GM19324 (cell line): ENCODE measurements at regions not wholly inside any gene's neighbourhood (a gene's known extent, or its start where the extent isn't known, plus 50 kb on each side); places are given as distances from the start of the nearest gene placed in this dataset.

Source experiments
- ATAC-seq: cut with Tn5 transposase; IDR thresholded peaks from one replicate; pipeline ENCODE4 v1.9.1; 2021; ENCODE audit warnings: mild to moderate bottlenecking, moderate library complexity; ENCODE audit not compliant: unreplicated experiment, low FRiP score

GRCh38 chr10:33573606-33574005 is 239.1 kb upstream of the NRP1 start:
- ATAC-seq, result no peak

DNA sequence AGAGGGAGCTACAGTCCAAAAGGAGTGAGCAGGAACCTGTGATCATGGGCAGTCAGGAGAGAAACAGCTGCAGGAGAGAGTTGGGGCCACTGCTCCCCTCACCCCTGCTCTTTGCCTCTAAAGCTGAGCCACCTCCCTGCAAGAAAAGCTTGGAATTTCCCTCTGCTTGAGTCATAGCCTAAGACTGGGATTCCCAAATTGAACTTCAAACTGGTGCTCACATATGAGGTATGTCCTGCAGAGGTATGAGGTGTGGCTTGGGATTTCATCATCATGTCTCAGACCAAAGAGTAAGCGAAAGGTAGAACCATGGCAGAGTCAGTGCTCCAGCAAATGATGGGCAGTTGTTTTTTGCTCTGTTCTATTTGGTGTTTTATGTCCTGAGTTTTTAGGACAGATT is 237.1 kb upstream of the NRP1 start:
- no peak for ATAC-seq

- no peak for ATAC-seq
These were observed 236.0 kb upstream of the NRP1 start for GRCh38 chr10:33570495-33570894.

DNA sequence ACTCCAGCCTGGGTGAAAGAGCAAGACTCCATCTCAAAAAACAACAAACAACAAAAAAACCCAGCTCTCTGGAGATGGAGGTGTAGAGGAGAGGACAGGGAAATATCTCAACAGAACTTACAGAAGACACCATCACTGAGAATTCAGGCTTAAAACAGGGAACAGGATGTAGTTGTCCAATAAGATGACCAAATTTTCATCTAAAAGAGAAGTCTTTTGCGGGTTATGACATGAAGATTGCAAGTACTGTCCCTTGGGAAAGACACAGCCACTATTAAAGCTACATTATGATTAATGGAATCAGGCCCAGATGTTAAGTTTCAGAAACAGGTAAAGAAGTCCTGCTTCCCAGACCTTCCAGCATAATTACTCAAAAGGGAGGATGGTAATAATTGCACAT is 235.2 kb upstream of the NRP1 start:
- no peak for ATAC-seq

DNA sequence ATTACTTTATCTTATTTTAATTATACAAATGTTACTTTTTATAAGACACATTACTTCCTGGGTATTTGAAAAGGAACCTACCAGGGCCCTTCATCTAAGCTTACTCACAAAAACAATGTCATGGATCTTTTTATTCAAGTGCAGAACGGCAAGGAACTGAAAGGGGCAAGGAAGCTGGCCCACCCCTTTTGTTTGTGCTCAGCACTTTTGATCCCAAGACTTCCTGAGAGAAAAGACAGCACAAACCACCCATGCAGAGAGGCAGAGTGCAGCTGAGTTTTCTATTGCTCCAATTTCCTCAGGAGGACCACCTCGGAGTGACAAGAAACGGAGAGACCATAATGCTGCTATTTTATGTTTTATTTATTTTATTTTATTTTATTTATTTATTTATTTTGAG is 232.0 kb upstream of the NRP1 start:
- no peak for ATAC-seq

DNA sequence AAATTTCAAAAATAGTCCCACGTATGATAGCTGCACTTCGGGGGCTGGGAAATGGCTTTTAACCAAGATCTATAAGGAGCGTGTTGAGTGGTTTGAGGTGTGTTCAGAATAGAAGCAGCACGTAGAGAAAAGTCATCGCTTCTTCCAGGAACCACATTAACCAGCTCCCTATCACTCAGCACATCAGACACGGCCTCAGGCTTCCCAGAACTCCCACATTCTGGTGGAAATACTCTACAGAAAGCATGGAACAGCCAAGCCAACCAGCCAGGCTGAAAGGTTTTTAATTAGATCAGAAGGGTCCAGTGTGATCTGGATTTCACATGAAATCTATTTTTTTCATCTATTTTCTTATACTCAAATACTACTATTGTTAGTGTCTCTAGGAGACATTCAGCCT is 231.5 kb upstream of the NRP1 start:
- ATAC-seq, result no peak

GRCh38 chr10:33565231-33565630 is 230.8 kb upstream of the NRP1 start:
- ATAC-seq, result no peak

DNA sequence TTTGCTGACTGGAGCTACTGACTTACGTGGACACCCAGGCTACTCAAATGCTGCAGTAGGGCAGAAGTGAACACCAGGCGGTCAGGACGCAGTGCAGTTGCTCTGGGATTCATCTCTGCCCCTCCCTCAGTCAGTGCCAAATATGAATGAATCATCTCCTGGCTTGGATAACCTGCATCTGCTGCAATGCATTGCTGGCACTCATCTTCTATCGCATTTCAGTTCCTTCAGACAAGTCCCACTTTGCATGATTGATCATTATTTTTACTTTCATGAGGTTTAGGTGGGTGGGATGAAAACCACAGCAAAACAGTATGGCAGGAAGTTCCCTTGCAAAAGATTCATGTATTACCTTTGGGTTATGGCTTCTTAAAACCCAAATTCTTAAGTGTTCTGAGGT is 224.6 kb upstream of the NRP1 start:
- no peak for ATAC-seq

- ATAC-seq, result no peak
These were observed 222.8 kb upstream of the NRP1 start for GRCh38 chr10:33557313-33557712.

DNA sequence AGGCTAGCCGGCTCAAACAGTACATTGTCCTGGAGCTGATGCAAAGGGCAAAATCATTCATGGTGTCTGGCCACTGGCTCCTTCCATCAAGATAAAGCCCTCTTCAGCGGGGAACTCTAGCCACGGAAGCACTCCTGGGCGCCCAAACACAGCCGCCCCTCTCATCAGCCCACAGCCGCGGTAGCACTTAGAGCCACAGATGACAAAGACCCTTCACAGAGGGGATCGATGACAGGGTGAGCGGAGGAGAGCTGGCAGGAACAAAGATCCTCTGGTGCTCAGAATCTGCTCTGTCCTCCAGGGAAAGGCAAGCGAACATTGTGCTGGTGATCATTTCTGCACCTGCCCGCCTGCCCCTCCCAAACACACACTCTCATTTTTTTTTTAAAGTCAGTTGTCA is 222.2 kb upstream of the NRP1 start:
- ATAC-seq, result no peak

DNA sequence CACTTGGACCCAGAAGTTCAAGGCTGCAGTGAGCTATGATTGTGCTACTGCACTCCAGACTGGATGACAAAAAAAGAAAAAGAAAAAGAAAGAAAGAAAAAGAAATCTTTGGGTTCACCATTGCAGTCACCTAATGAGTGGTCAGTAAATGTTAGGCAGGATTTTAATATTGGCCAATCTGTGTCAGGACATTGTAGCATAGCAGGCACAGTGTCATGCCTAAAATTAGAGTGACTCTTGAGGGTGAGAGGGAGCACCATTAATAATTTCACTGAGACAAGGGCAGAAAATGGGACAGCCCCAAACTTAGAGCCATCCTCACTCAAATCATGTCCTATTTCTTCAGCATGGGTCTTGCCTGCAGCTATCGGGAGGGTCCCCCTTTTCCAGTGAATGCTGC is 221.6 kb upstream of the NRP1 start:
- no peak for ATAC-seq

- ATAC-seq, result no peak
These were observed 219.5 kb upstream of the NRP1 start for GRCh38 chr10:33553748-33554571.

- ATAC-seq, result no peak
These were observed 217.8 kb upstream of the NRP1 start for GRCh38 chr10:33552290-33552689.

- ATAC-seq, result no peak
These were observed 216.3 kb upstream of the NRP1 start for GRCh38 chr10:33550811-33551210.

DNA sequence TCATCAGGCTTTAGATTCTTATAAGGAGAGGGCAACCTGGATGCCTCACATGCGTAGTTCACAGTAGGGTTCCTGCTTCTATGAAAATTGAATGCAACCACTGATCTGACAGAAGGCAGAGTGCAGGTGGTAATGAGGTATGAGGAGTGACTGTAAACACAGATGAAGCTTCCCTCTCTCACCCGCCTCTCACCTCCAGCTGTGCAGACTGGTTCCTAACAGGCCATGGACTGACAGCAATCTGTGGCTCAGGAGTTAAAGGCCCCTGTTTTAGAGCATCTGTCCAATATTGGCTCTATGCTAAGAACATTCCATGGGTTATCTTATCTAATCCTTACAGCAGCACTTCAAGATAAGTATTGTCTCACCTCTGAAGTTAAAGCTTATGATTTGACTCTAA is 213.5 kb upstream of the NRP1 start:
- no peak for ATAC-seq

GRCh38 chr10:33546031-33546430 is 211.6 kb upstream of the NRP1 start:
- no peak for ATAC-seq

DNA sequence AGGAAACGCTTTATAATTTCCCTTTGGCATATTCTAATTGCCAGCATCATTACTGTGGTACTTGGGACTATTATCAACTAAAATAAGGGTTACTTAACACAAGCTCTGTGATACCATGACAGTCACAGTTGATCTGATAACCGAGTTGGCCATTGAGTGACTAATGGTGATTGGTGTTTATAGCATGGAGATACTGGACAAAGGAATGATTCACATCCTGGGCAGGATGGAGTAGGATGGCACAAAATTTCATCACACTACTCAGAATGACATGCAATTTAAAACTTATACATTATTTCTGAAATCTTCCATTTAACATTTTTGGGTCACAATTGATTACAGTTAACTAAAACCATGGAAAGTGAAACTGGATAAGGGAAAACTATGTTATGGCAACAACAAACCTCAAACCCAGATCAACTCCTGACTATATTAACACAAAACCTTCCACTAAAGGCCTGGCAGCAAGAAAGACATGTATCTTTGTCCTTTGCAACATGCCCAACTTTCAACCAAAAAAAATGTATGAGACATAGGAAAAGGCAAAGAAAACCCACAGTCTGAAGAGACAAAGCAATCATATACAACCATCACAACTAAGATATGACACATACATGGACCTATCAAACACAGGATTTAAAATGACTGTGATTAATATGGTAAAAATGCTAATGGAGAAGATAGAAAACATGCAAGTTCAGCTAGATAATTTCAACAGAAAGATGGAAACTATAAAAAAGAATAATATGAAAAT is 208.5 kb upstream of the NRP1 start:
- no peak for ATAC-seq

DNA sequence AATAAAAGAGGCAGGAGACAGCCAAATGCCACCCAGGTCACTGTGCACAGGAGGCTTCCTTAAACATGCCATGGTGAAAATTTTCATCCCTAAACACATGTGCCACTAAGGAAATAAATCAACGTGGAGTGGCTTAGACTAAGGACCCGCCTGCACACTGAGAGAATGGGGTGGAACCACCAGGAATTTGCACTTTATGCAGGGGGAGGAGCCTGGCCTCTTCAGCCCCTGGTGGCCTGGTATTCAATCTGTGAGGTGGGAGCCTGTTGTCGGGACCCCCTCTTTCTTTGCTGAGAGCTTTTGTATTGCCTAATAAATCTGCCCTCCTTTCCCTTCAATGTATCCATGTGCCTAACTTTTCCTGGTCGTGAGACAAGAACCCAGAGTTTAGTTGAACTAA is 204.6 kb upstream of the NRP1 start:
- no peak for ATAC-seq

- no peak for ATAC-seq
These were observed 202.6 kb upstream of the NRP1 start for GRCh38 chr10:33537066-33537465.

DNA sequence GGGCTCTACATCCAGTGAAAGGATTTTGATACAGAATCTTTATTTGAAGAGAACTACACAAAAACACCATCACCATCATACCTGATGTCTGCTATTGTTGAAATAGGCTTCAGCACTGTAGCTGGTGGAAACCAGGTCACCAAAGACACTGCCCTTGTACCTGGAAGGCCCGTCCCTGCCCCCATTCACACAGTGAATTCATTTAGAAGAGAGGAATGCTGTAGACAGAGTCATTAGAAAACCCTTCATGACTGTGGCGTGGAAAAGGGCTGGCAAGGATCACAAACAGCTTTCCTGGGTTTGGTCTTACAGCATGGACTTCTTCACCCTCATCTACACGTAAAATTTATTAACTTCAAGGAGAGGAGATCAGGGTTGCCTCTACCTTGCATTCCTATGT is 202.0 kb upstream of the NRP1 start:
- ATAC-seq, result no peak

DNA sequence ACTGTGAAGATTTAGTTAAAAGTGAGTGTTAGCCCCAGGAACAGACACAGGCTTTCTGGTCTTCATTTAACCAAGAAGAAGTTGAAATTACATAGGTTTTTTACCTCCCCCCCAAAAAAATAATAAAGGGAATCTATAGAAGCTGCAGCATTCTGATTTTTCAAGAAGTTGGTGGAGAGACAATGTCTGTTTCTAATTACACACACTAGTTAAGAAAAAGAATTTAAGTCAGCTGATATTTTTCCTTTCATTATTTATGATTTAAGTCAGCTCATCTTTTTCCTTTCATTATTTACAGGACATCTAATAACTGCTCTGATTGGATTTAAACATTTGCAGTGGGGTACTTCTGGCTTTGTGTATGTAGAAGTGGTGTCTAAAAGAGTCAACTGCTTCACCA is 201.4 kb upstream of the NRP1 start:
- no peak for ATAC-seq

DNA sequence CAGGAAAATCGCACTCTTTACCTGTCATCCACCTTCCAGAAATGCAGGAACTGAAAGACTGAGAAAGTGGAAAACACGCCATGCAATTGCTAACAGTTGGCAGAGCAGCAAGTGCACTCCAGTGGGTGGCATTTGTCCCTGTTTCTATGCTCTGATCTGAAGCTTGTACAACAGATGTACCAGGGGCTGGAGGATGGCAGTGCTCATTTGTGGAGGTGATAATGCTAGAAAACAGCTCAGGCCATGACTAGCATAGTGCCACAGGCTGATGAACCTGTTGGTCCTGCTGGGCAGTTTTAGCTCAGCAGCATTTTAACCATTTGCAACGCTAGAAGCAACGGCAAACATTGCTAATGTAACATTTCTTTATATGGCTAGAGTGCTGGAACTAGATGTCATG is 199.9 kb upstream of the NRP1 start:
- no peak for ATAC-seq
